Cardiac septum (tissue), 1 donor: ENCODE measurements at regions not wholly inside any gene's neighbourhood (a gene's known extent, or its start where the extent isn't known, plus 50 kb on each side); places are given as distances from the start of the nearest gene placed in this dataset.
"Not testable (repeated sequence)": the region's sequence is repeated elsewhere in the genome, so short reads cannot be mapped to it uniquely, and the experiment has no call there.

Source experiments
- DNase-seq: peaks from one replicate; pipeline ENCODE4 v3.0.0-alpha.2; 2020; ENCODE audit warnings: low spot score
- intact Hi-C: fragments of 100-400 bp; cut with DNase I; formaldehyde crosslinking; loops from one replicate; pipeline ENCODE4 v1.14.0; 2022
- donor health status: DM: no; HTN: no; CAD: no.

DNA sequence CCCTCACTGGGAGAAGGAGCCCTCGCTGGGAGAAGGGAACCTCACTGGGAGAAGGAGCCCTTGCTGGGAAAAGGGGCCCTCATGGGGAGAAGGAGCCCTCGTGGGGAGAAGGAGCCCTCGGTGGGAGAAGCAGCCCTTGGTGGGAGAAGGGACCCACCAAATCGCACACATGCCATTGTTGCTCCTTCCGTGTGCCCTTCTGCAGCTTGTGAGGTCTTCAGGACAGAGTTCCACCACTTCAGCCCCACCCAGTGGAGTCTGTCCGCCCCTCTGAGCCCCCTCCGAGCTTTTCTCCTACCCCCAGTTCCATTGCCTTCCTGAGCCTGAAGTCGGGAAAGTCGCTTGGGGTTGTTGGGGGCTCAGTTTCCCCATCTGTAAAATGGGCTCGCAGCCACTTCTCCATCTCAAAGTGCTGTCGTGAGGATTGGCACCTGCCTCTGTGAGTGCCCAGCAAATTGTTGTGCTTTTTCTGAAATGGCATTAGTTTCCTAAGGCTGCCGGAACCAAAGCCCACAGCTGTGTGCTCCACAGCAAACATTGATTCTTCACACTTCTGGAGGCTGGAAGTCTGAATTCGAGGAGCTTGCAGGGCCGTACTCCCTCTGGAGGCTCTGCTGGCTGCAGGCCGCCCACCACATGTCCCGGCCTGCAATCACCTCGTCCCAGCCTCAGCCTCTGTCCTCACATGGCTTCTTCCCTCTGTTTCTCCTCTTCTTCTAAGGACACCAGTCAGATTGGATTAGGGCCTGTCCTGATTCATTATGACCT lies 124.7 kb upstream of the PMEPA1 start:
- intact Hi-C loops: no loop called here
- DNase-seq: no peak

DNA sequence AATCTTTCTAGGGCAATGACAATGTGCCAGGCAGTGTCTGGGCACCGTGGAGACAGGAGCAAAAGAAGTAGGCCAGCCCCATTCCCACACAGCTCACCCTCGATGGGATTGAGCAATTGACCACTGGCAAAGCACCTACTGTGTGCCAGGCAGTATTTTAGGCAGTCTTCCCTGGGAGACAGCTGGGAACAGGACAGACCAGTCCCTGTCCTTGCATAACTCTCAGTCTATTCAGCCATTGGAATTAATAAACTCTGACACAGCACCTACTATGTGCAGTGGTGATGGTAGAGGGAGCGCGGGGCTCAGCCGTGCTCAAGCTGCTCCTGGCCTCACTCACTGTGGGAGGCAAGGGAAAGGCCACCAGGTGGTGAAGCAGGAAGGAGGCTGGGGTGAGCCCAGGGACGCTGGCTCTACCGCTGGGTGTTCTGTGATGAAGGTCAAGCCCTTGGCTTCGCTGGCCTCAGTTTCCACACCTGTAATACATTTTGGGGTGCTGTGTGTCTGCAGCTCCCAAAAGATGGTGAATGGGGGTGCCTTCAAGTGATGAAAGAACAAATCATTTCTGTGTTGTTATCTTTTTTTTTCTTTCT lies 122.3 kb upstream of the PMEPA1 start:
- intact Hi-C loops: no loop called here
- DNase-seq: no peak

GRCh38 chr20:57831326-57831992 lies 121.6 kb upstream of the PMEPA1 start:
- intact Hi-C loops: no loop called here
- DNase-seq: no peak

DNA sequence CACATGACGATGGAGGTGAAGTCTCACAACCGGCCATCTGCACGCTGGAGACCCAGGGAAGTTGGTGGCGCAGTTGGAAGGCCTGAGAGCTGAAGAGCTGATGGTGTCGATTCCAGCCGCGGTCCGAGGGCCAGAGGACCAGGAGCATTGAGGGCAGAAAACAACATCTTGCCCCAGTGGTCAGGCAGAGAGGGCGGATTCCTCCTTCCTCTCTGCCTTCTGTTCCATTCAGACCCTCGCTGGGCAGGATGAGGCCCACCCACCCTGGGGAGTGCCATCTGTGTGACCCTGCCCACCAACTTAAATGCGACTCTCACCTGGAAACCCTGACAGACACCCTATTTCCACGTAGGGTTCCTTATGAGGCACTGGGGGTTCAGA lies 120.7 kb upstream of the PMEPA1 start:
- DNase-seq: no peak
- intact Hi-C loops: no loop called here

- intact Hi-C loops: no loop called here
- no peak for DNase-seq
These were observed 120.1 kb upstream of the PMEPA1 start for GRCh38 chr20:57829805-57830514.

DNA sequence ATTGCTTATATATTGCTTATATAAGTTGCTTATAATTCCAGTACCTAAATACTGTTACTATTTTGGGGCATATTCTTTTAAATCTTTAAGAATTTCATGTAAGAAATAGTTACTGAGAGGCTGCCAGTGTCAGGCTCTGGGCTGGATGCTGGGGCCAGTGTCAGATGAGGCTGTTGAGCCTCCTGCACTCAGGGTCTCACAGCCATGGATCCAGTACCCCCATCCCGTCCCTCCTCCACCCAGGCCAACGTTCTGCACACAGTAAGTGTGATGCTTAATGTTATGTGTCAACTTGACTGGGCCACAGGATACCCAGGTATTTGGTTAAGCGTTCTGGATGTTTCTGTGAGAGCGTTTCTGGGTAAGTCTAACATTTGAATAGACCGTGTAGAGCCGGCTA lies 119.5 kb upstream of the PMEPA1 start:
- intact Hi-C loops: no loop called here
- DNase-seq: no peak

DNA sequence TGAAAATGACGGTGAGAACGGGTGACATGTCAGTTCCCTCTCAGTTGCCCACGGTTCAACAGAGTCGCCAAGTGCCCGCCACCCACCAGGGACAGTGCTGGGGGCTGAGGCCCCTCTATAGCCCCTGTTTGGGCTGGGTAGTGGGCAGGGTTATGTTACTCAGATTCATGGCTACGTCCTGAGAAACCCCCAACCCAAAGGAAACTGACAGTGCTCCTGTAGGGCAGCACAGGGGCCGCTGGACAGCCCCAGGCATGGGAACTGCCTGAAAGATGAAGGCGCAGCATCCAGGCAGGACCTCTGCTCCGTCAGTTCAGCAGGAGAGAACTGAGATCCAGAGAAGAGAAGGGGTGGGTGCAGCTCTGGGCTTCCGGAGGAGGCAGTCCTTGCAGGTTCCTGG lies 118.9 kb upstream of the PMEPA1 start:
- DNase-seq: no peak

GRCh38 chr20:57826666-57827287 lies 117.0 kb upstream of the PMEPA1 start:
- DNase-seq: no peak
- intact Hi-C loops: no loop called here

More for the DNA sequence above, 118.9 kb upstream of the PMEPA1 start:
- intact Hi-C loops: no loop called here

DNA sequence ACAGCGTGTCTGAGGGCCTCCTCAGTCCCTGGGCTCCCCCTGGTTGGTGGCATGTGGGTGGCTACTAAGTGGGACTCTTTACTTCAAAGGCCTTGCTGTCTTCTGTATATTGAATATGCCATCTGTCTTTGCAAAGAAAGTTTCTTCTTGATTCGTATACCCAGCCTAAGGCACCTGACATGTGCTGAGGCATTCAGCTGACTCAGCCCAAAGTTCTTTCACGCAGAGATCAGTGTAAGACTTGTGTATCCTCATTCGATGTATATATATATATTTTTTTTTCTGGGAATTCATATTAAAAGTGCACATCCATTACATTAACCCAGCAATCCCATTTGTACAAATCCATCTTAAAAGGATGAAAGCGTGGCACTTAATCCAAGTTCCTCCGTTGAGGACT lies 115.1 kb upstream of the PMEPA1 start:
- no peak for DNase-seq
- intact Hi-C loops: no loop called here

DNA sequence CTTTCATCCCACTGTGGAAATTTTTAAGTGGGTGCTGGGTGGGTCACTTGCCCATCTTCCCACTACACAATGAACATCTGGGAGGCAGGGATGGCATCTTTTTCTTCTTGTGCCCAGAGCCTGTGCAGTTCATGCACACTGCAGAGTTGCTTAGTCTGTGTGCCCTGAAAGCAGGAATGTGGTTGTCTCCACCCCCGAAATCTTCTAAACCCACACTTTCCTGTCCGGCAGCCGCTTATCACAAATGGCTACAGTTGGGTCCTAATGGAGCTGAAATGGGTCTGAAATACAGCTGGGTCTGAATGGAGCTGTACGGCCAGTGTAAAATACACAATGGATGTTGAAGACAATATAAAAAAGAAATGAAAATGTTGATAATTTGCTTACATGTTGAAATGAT lies 112.1 kb upstream of the PMEPA1 start:
- no peak for DNase-seq
- intact Hi-C loops: no loop called here

DNA sequence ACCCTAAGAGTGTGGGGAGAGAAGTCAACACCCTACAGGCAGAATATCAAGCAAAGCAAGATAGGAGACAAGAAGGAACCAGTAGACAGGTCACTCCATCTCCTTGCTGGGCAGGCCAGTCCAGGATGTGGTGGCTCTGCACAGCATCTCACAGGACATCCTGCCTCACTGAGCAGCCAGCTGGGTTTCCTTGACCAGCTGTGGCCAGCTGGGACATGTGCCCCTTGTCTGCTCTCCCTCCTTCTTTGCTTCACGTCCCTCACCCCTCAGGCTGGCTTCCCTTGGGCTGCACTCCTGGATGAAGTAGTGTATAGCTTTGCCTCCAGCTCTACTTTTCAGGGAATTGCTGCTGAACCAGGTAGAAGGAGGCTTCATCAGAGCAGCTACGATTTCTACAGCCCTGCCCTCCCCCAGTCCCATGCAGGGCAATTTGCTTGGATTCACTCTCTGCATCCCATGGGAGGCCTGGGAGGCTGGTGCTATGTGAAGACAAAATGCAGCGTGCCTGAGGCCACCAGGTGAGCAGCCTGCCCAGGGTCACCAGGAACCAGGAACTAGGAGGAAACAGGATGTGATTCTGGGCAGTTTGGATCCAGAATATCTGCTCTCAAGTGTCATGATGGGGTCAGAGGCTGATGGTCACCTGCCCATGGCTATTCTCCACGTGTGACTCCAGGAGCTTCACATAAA lies 110.0 kb upstream of the PMEPA1 start:
- intact Hi-C loops: no loop called here
- no peak for DNase-seq

GRCh38 chr20:57819291-57819690 lies 109.5 kb upstream of the PMEPA1 start:
- no peak for DNase-seq
- intact Hi-C loops: no loop called here

DNA sequence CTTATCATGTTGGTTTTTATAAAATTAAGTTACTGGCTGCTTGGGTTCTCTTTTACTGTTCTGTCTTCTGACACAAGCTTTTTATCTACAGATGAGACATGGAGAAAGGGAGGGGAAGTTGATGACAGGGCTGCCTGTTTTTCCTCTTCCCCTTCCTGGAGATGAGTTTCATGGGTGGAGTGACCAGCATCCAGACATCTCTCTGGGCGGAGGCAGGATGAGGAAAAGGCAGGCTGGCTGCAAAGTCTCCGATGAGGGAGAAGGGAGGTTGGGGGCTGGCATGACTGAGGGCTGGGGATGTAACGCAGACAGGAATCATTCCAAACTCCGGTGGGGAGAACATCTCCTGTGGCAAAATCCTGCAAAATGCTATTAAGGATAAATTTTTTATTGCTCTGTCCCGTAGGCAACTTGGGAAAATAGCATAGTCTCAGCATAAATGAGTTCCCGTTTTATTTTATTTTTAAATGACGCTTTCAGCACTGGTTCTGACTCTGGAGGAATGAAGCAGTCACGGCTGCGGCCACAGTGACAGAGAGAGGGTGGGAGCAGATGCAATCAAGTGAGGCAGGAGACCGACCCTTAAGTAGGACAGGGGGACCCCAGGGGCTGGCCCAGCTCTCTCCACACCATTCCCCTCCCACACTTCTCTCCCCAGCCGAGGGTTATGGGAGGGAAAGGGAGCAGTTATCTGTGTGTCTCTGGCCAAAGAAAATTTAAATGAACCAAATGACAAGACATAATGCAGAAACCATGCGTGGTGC lies 108.8 kb upstream of the PMEPA1 start:
- no peak for DNase-seq
- intact Hi-C loops: no loop called here

GRCh38 chr20:57815405-57815804 lies 105.6 kb upstream of the PMEPA1 start:
- DNase-seq: no peak
- intact Hi-C loops: no loop called here

DNA sequence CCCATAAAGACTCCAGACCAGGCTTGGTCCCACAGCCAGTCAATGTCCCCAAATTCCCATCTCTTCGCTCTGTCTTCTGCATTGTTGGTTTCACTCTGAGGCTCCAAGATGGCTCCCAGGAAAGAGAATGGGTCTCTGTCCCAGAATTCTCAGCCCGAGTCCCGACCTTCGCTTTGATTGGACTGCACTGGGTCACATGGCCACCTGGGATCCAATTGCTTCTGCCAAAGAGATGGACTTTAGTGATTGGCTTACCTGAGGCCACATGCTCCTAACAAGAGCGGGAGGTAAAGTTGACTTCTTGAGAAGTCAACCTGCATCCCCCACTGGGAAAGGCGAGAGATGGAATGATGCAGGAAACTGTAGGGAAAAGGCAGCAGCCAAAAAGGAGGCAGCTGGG lies 104.7 kb upstream of the PMEPA1 start:
- intact Hi-C loops: no loop called here
- no peak for DNase-seq

DNA sequence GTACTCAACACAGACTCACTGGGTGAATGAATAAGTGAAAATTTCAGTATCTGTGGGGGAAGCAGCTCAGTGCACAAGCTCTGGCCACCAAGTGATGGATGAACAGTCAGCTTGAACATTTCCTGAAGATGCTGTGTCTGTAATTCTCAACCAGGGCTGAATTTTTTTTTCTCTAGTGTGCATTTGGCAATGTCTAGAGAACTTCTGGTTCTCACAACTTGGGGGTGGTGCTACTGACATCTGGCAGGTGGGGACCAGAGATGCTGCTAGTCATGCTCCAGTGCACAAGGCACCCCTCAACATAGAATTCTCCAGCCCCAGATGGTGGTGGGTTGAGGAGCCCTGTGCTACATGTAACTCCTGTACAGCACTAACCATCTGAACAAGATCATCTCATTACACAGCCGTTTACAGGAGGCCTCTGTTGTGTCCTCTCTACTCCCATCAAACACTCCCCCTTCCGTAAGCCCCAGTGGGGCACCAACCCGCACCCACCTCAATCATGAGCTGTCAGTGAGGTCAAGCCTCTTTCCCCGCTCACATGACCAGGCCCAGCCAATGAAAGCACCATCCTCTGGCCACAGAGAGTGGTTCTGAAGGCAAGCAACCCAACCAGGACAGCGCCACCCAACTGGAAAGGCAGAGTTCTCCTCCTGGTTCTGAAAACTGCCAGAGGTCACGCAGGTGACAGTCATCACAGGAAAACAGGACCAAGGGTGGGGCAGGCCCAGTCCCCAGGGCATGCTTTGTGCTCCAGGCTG lies 103.9 kb upstream of the PMEPA1 start:
- intact Hi-C loops: no loop called here
- no peak for DNase-seq

DNA sequence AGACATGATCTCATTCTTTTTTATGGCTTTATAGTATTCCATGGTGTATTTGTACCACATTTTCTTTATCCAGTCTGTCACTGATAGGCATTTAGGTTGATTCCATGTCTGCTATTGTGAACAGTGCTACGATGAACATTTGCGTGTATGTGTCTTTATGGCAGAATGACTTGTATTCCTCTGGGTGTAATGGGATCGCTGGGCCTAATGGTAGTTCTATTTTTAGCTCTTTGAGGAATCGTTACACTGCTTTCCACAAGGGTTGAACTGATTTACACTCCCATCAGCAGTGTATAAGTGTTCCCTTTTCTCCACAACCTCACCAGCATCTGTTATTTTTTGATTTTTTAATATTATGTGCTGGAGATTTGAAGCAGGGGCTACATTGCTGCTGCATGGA lies 102.8 kb upstream of the PMEPA1 start:
- DNase-seq, intact Hi-C loops: not testable (repeated sequence)

GRCh38 chr20:57811374-57812020 lies 101.7 kb upstream of the PMEPA1 start:
- no peak for DNase-seq
- intact Hi-C loops: no loop called here
